Stromal cell of bone marrow (primary cell): ENCODE measurements at regions not wholly inside any gene's neighbourhood (a gene's known extent, or its start where the extent isn't known, plus 50 kb on each side); places are given as distances from the start of the nearest gene placed in this dataset.
"Not testable (repeated sequence)": the region's sequence is repeated elsewhere in the genome, so short reads cannot be mapped to it uniquely, and the experiment has no call there.

Experiments
- DNase-seq: peaks from one replicate; pipeline ENCODE4 v3.0.0-alpha.2; 2012; ENCODE audit warnings: low read depth

GRCh38 chr2:20499387-20499786 lies 52.5 kb downstream of the RHOB start:
- DNase-seq, result no peak

GRCh38 chr2:20501974-20502373 lies 55.1 kb downstream of the RHOB start:
- DNase-seq, result peak; percentile 91

GRCh38 chr2:20502496-20502895 lies 55.6 kb downstream of the RHOB start:
- not testable (repeated sequence) for DNase-seq

- DNase-seq, result no peak
These were observed 57.3 kb downstream of the RHOB start for GRCh38 chr2:20504174-20504573.

- DNase-seq, result no peak
These were observed 59.4 kb downstream of the RHOB start for GRCh38 chr2:20506201-20506685.

GRCh38 chr2:20507166-20507692 lies 60.4 kb downstream of the RHOB start:
- DNase-seq, result no peak

GRCh38 chr2:20507711-20508110 lies 60.8 kb downstream of the RHOB start:
- DNase-seq, result no peak

GRCh38 chr2:20509301-20509769 lies 62.5 kb downstream of the RHOB start:
- DNase-seq, result no peak

- DNase-seq, result no peak
These were observed 63.1 kb downstream of the RHOB start for GRCh38 chr2:20509770-20510490.

GRCh38 chr2:20511130-20511529 lies 64.3 kb downstream of the RHOB start:
- no peak for DNase-seq

GRCh38 chr2:20512061-20512605 lies 65.3 kb downstream of the RHOB start:
- DNase-seq, result no peak

GRCh38 chr2:20513946-20514345 lies 67.1 kb downstream of the RHOB start:
- no peak for DNase-seq

- peak; percentile 95 for DNase-seq
These were observed 67.9 kb downstream of the RHOB start for GRCh38 chr2:20514596-20515269.

- DNase-seq, result no peak
These were observed 68.7 kb downstream of the RHOB start for GRCh38 chr2:20515290-20516220.

GRCh38 chr2:20516291-20516645 lies 69.4 kb downstream of the RHOB start:
- DNase-seq, result no peak

GRCh38 chr2:20516646-20517341 lies 69.9 kb downstream of the RHOB start:
- no peak for DNase-seq

- no peak for DNase-seq
These were observed 72.4 kb downstream of the RHOB start for GRCh38 chr2:20519309-20519708.

GRCh38 chr2:20520128-20520527 lies 73.3 kb downstream of the RHOB start:
- no peak for DNase-seq

- DNase-seq, result no peak
These were observed 74.3 kb downstream of the RHOB start for GRCh38 chr2:20521193-20521592.

GRCh38 chr2:20521682-20522189 lies 74.9 kb downstream of the RHOB start:
- DNase-seq, result no peak
